ENCODE measurements at regions not wholly inside any gene's neighbourhood (a gene's known extent, or its start where the extent isn't known, plus 50 kb on each side); places are given as distances from the start of the nearest gene placed in this dataset.

- TF ChIP-seq POLR2AphosphoS5 (IDR thresholded peaks at IDR 0.05; ENCODE audit: borderline replicate concordance, low read depth, low read length) (no peak), EZH2 (IDR thresholded peaks at IDR 0.05) (no peak)
Measured at GRCh38 chr7:66464059-66464458, 164.6 kb upstream of the KCTD7 start.

Data from SK-N-MC (cell line).